Neural cell (in vitro differentiated cells): ENCODE measurements at regions not wholly inside any gene's neighbourhood (a gene's known extent, or its start where the extent isn't known, plus 50 kb on each side); places are given as distances from the start of the nearest gene placed in this dataset.

Experiments used
- H2AFZ ChIP-seq: fragments of 200-600, 300-800 bp; sonication (generic), shearing (Covaris generic); 2 replicates; pipeline ENCODE4 v1.6.0; 2014; ENCODE audit warnings: low read depth, mild to moderate bottlenecking, antibody characterized with exemption, low read length, moderate library complexity
- H3F3A ChIP-seq: fragments of 200-600 bp; shearing (Covaris generic); 2 replicates; pipeline ENCODE4 v1.6.1; 2016; ENCODE audit warnings: mild to moderate bottlenecking, moderate library complexity, mixed read lengths, antibody characterized with exemption, low read length; ENCODE audit not compliant: insufficient read depth, poor library complexity, severe bottlenecking
- H3K27ac ChIP-seq: fragments of 200-600, 300-800 bp; sonication (generic), shearing (Covaris generic); 2 replicates; pipeline ENCODE4 v1.5.1; 2014; ENCODE audit warnings: mild to moderate bottlenecking, low read length, moderate library complexity
- H3K27me3 ChIP-seq: fragments of 300-800, 200-600 bp; sonication (generic), shearing (Covaris generic); 2 replicates; pipeline ENCODE4 v1.6.0; 2014; ENCODE audit warnings: mild to moderate bottlenecking, low read depth, low read length, moderate library complexity; ENCODE audit not compliant: insufficient read depth
- H3K36me3 ChIP-seq: fragments of 300-800, 200-600 bp; sonication (generic), shearing (Covaris generic); 2 replicates; pipeline ENCODE4 v1.5.1; 2014; ENCODE audit warnings: mild to moderate bottlenecking, antibody characterized with exemption, low read length, moderate library complexity; ENCODE audit not compliant: insufficient read depth
- H3K4me2 ChIP-seq: fragments of 300-800, 200-600 bp; sonication (generic), shearing (Covaris generic); 2 replicates; pipeline ENCODE4 v1.6.0; 2014; ENCODE audit warnings: mild to moderate bottlenecking, low read length
- H3K4me3 ChIP-seq: fragments of 300-800, 200-600 bp; sonication (generic), shearing (Covaris generic); 2 replicates; pipeline ENCODE4 v1.5.1; 2014; ENCODE audit warnings: mild to moderate bottlenecking, low read length, moderate library complexity
- H3K79me2 ChIP-seq: fragments of 200-600 bp; shearing (Covaris generic); replicated peaks from 2 replicates; pipeline ENCODE4 v1.6.0; 2014; ENCODE audit warnings: mild to moderate bottlenecking, low read length, moderate library complexity; ENCODE audit not compliant: insufficient read depth
- H3K9ac ChIP-seq: fragments of 300-800, 200-600 bp; sonication (generic), shearing (Covaris generic); 2 replicates; pipeline ENCODE4 v1.6.1; 2016; ENCODE audit warnings: mild to moderate bottlenecking, low read length, mixed read lengths
- H3K9me2 ChIP-seq: fragments of 200-600 bp; shearing (Covaris generic); 2 replicates; pipeline ENCODE4 v1.6.1; 2016; ENCODE audit warnings: mild to moderate bottlenecking, low read length, mixed read lengths; ENCODE audit not compliant: insufficient read depth
- H3K9me3 ChIP-seq: fragments of 200-600, 300-800 bp; sonication (generic), shearing (Covaris generic); 2 replicates; pipeline ENCODE4 v1.6.1; 2016; ENCODE audit warnings: mild to moderate bottlenecking, mixed run types, low read length, moderate library complexity, mixed read lengths
- H4K20me1 ChIP-seq: fragments of 200-600 bp; shearing (Covaris generic); 2 replicates; pipeline ENCODE4 v1.6.1; 2016; ENCODE audit warnings: mild to moderate bottlenecking, mixed run types; ENCODE audit not compliant: insufficient read depth
- EP300 ChIP-seq: fragments of 450-650 bp; conservative IDR thresholded peaks from 2 replicates; pipeline ENCODE4 v1.6.1; 2014; ENCODE audit warnings: antibody characterized with exemption, mild to moderate bottlenecking, moderate library complexity; ENCODE audit not compliant: poor library complexity, severe bottlenecking
- EZH2 ChIP-seq: fragments of 200-600, 300-800 bp; shearing (Covaris generic), sonication (generic); IDR thresholded peaks from 2 replicates; pipeline ENCODE4 v1.6.1; 2014; ENCODE audit warnings: antibody characterized with exemption, low read length, borderline replicate concordance, mild to moderate bottlenecking; ENCODE audit not compliant: insufficient read depth, poor library complexity, severe bottlenecking
- MXI1 ChIP-seq: fragments of 450-650 bp; conservative IDR thresholded peaks from 2 replicates; pipeline ENCODE4 v1.6.1; 2014; ENCODE audit warnings: antibody characterized with exemption, mild to moderate bottlenecking; ENCODE audit not compliant: poor library complexity, severe bottlenecking
- POLR2AphosphoS5 ChIP-seq: IDR thresholded peaks from 2 replicates; pipeline ENCODE4 v1.6.1; 2012
- RAD21 ChIP-seq: fragments of 450-650 bp; conservative IDR thresholded peaks from 2 replicates; pipeline ENCODE4 v1.6.1; 2014; ENCODE audit warnings: antibody characterized with exemption, mild to moderate bottlenecking, moderate library complexity
- SMC3 ChIP-seq: fragments of 450-650 bp; conservative IDR thresholded peaks from 2 replicates; pipeline ENCODE4 v1.6.1; 2014; ENCODE audit warnings: antibody characterized with exemption, mild to moderate bottlenecking, moderate library complexity; ENCODE audit not compliant: poor library complexity
- TAF1 ChIP-seq: IDR thresholded peaks from 2 replicates; pipeline ENCODE4 v1.6.1; 2012; ENCODE audit warnings: low read depth
- TF ChIP-seq, protein P1 (sequence below): IDR thresholded peaks from 2 replicates; pipeline ENCODE4 v1.6.1; 2012; ENCODE audit warnings: borderline replicate concordance
- TF ChIP-seq, protein P2 (sequence below): fragments of 450-650 bp; IDR thresholded peaks from 2 replicates; pipeline ENCODE4 v1.5.1; 2014; ENCODE audit warnings: antibody characterized with exemption, mild to moderate bottlenecking, moderate library complexity; ENCODE audit not compliant: poor library complexity, severe bottlenecking

DNA sequence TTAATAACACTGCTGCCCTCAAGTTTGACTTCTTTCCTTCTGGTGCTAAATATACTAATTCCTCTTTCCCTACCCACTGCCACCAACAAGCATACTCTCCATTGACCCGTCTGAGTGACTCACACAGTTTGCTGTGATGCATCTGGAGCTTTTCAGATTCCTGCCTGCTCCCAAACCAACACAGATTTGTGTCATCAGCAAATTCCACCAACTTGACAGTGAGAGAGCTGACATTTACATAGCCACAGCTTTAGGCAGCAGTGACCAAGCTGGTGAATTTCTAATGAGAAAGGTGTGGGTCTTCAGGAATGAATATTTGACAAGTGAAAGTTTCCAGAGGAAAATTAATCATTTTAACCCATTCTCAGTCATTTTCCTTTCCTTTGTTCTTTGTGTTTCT, 96.5 kb upstream of the PRICKLE2 start:
- Histone ChIP-seq H4K20me1 (no peaks in the 10 kb centered on the region), H3F3A (no peaks in the 10 kb centered on the region), H3K4me2 (no peak overlapping the region), H3K9me2 (no peaks in the 10 kb centered on the region), H3K36me3 (no peaks in the 10 kb centered on the region), H3K27me3 (no peaks in the 10 kb centered on the region), H3K4me3 (no peak overlapping the region), H3K9ac (no peak overlapping the region), H3K9me3 (no peaks in the 10 kb centered on the region), H3K27ac (no peak overlapping the region), H2AFZ (no peak overlapping the region), H3K79me2 (no peaks in the 10 kb centered on the region)
- TF ChIP-seq EP300 (no peak), EZH2 (no peak), MXI1 (no peak), TAF1 (no peak), POLR2AphosphoS5 (no peak), SMC3 (no peak), RAD21 (no peak)
- TF ChIP-seq, protein P1, sequence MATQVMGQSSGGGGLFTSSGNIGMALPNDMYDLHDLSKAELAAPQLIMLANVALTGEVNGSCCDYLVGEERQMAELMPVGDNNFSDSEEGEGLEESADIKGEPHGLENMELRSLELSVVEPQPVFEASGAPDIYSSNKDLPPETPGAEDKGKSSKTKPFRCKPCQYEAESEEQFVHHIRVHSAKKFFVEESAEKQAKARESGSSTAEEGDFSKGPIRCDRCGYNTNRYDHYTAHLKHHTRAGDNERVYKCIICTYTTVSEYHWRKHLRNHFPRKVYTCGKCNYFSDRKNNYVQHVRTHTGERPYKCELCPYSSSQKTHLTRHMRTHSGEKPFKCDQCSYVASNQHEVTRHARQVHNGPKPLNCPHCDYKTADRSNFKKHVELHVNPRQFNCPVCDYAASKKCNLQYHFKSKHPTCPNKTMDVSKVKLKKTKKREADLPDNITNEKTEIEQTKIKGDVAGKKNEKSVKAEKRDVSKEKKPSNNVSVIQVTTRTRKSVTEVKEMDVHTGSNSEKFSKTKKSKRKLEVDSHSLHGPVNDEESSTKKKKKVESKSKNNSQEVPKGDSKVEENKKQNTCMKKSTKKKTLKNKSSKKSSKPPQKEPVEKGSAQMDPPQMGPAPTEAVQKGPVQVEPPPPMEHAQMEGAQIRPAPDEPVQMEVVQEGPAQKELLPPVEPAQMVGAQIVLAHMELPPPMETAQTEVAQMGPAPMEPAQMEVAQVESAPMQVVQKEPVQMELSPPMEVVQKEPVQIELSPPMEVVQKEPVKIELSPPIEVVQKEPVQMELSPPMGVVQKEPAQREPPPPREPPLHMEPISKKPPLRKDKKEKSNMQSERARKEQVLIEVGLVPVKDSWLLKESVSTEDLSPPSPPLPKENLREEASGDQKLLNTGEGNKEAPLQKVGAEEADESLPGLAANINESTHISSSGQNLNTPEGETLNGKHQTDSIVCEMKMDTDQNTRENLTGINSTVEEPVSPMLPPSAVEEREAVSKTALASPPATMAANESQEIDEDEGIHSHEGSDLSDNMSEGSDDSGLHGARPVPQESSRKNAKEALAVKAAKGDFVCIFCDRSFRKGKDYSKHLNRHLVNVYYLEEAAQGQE = no peak
- TF ChIP-seq, protein P2, sequence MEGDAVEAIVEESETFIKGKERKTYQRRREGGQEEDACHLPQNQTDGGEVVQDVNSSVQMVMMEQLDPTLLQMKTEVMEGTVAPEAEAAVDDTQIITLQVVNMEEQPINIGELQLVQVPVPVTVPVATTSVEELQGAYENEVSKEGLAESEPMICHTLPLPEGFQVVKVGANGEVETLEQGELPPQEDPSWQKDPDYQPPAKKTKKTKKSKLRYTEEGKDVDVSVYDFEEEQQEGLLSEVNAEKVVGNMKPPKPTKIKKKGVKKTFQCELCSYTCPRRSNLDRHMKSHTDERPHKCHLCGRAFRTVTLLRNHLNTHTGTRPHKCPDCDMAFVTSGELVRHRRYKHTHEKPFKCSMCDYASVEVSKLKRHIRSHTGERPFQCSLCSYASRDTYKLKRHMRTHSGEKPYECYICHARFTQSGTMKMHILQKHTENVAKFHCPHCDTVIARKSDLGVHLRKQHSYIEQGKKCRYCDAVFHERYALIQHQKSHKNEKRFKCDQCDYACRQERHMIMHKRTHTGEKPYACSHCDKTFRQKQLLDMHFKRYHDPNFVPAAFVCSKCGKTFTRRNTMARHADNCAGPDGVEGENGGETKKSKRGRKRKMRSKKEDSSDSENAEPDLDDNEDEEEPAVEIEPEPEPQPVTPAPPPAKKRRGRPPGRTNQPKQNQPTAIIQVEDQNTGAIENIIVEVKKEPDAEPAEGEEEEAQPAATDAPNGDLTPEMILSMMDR = no peak

DNA sequence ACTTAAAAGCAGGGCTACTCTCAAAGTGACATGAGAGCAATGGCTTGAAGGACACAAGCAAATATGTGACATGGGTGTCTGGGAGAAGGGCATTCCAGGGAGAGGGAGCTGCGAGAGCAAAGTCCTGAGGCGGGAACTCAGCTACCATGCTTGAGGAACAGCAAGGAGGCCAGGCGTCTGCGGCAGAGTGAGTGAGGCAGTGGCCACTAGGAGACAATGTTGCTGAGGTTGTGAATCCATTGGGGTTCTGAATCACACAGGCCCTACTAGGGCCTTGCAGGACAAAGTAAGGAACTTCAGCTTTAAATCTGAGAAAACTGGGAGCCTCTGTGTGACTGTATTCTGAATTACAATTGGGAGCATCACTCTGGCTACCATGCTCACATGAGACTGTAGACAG, 94.1 kb upstream of the PRICKLE2 start:
- Histone ChIP-seq H3K36me3 (no peaks in the 10 kb centered on the region), H3K9me3 (no peaks in the 10 kb centered on the region), H3K4me3 (no peak overlapping the region), H3K79me2 (no peaks in the 10 kb centered on the region), H3K27ac (no peak overlapping the region), H2AFZ (no peak overlapping the region), H3K4me2 (no peak overlapping the region), H3K9ac (no peak overlapping the region), H3K9me2 (no peaks in the 10 kb centered on the region), H3K27me3 (no peaks in the 10 kb centered on the region), H3F3A (no peaks in the 10 kb centered on the region), H4K20me1 (no peaks in the 10 kb centered on the region)
- TF ChIP-seq POLR2AphosphoS5 (no peak), SMC3 (no peak)
- TF ChIP-seq, protein P2 = no peak
- TF ChIP-seq, protein P1 = no peak
